ENCODE measurements at regions not wholly inside any gene's neighbourhood (a gene's known extent, or its start where the extent isn't known, plus 50 kb on each side); places are given as distances from the start of the nearest gene placed in this dataset.

DNA sequence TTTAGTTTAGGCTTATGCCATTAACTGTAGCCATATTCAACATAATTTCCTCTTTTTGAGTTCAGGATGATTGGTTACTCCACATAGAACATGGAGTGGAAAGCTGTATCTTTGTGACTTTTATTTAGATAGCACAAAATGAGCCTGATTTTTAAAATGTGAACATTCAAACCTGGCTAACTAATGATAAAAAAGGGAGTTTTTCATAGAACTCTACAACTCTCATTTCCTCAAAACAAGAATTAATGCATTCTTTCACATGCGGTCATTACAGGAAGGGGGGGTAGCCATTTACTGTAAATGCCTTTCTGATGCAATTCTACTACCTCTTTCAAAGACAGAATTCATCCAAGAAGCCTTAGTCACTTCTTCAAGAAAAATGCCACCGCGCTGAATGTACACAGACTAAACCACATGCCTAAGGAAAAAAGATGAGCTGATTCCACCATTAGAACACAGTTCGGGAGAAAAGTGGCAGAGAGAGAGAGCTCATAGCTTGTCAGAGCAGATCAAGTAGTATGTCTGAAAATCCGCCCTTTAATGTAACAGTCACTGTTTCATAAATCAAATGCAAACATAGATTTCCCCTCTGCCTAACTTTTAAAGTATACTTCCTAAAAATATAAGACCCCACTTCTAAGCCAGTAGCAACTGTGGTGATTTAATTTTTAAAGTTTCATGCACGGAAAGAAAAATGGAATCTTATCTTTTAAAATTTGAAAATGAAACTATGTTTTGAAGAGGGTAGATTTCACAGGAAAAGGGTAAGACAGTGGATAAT is 226.4 kb upstream of the KLF14 start:
- no peak for TF ChIP-seq POLR2A (IDR thresholded peaks at IDR 0.05)
- TF ChIP-seq, protein P1, sequence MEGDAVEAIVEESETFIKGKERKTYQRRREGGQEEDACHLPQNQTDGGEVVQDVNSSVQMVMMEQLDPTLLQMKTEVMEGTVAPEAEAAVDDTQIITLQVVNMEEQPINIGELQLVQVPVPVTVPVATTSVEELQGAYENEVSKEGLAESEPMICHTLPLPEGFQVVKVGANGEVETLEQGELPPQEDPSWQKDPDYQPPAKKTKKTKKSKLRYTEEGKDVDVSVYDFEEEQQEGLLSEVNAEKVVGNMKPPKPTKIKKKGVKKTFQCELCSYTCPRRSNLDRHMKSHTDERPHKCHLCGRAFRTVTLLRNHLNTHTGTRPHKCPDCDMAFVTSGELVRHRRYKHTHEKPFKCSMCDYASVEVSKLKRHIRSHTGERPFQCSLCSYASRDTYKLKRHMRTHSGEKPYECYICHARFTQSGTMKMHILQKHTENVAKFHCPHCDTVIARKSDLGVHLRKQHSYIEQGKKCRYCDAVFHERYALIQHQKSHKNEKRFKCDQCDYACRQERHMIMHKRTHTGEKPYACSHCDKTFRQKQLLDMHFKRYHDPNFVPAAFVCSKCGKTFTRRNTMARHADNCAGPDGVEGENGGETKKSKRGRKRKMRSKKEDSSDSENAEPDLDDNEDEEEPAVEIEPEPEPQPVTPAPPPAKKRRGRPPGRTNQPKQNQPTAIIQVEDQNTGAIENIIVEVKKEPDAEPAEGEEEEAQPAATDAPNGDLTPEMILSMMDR (IDR thresholded peaks at IDR 0.05), result no peak

Data from tibial nerve (tissue), 3 donors.